Cerebellar cortex (tissue), 1 donor: ENCODE measurements at regions not wholly inside any gene's neighbourhood (a gene's known extent, or its start where the extent isn't known, plus 50 kb on each side); places are given as distances from the start of the nearest gene placed in this dataset.

Experiments used
- DNase-seq: peaks from one replicate; pipeline ENCODE4 v3.0.0-alpha.2; 2015; ENCODE audit warnings: low spot score

GRCh38 chr20:11719153-11719552 lies 198.5 kb upstream of the BTBD3 start:
- DNase-seq: peak; percentile 42

GRCh38 chr20:11721411-11721810 lies 196.3 kb upstream of the BTBD3 start:
- no peak for DNase-seq

- no peak for DNase-seq
Measured at GRCh38 chr20:11724097-11724496, 193.6 kb upstream of the BTBD3 start.

- DNase-seq: no peak
Measured at GRCh38 chr20:11726026-11726425, 191.7 kb upstream of the BTBD3 start.

- DNase-seq: no peak
Measured at GRCh38 chr20:11727708-11728107, 190.0 kb upstream of the BTBD3 start.

GRCh38 chr20:11728937-11729336 lies 188.8 kb upstream of the BTBD3 start:
- no peak for DNase-seq

GRCh38 chr20:11729806-11730205 lies 187.9 kb upstream of the BTBD3 start:
- DNase-seq: no peak

- peak; percentile 90 for DNase-seq
Measured at GRCh38 chr20:11734431-11734830, 183.3 kb upstream of the BTBD3 start.

GRCh38 chr20:11738852-11739251 lies 178.8 kb upstream of the BTBD3 start:
- no peak for DNase-seq

GRCh38 chr20:11740975-11741374 lies 176.7 kb upstream of the BTBD3 start:
- DNase-seq: peak; percentile 85

GRCh38 chr20:11745145-11745544 lies 172.5 kb upstream of the BTBD3 start:
- DNase-seq: peak; percentile 52

- no peak for DNase-seq
Measured at GRCh38 chr20:11748436-11748835, 169.3 kb upstream of the BTBD3 start.

- no peak for DNase-seq
Measured at GRCh38 chr20:11752336-11752735, 165.4 kb upstream of the BTBD3 start.

- no peak for DNase-seq
Measured at GRCh38 chr20:11753155-11753554, 164.5 kb upstream of the BTBD3 start.

- DNase-seq: peak; percentile 76
Measured at GRCh38 chr20:11754451-11754850, 163.2 kb upstream of the BTBD3 start.

GRCh38 chr20:11755071-11755841 lies 162.4 kb upstream of the BTBD3 start:
- DNase-seq: peak; percentile 83

- DNase-seq: peak; percentile 41
Measured at GRCh38 chr20:11761497-11761896, 156.2 kb upstream of the BTBD3 start.

- peak; percentile 89 for DNase-seq
Measured at GRCh38 chr20:11766961-11767360, 150.7 kb upstream of the BTBD3 start.

- DNase-seq: no peak
Measured at GRCh38 chr20:11769825-11770224, 147.9 kb upstream of the BTBD3 start.

GRCh38 chr20:11772226-11772730 lies 145.4 kb upstream of the BTBD3 start:
- no peak for DNase-seq

- no peak for DNase-seq
Measured at GRCh38 chr20:11776687-11777086, 141.0 kb upstream of the BTBD3 start.

GRCh38 chr20:11777387-11778205 lies 140.1 kb upstream of the BTBD3 start:
- peak; percentile 27 for DNase-seq

GRCh38 chr20:11778206-11778570 lies 139.5 kb upstream of the BTBD3 start:
- no peak for DNase-seq
